Skeletal muscle tissue (tissue), 3 donors: ENCODE measurements at regions not wholly inside any gene's neighbourhood (a gene's known extent, or its start where the extent isn't known, plus 50 kb on each side); places are given as distances from the start of the nearest gene placed in this dataset.
A peak's percentile ranks its signal among the peaks of the same experiment; 100 is the strongest.

Experiments used
- H3K27ac ChIP-seq: one replicate; pipeline ENCODE4 v1.7.0; 2013; ENCODE audit warnings: mild to moderate bottlenecking, low read depth, low read length, inconsistent platforms
- H3K27me3 ChIP-seq, 3 donors: one replicate each; pipeline ENCODE4 v1.7.0; 2013; ENCODE audit warnings: low read length in 3 of 3; ENCODE audit not compliant: control insufficient read depth in 3 of 3, insufficient read depth in 3 of 3
- H3K36me3 ChIP-seq, 3 donors: one replicate each; pipeline ENCODE4 v1.7.0; 2013; ENCODE audit warnings: low read length in 3 of 3; ENCODE audit not compliant: control insufficient read depth in 3 of 3, insufficient read depth in 3 of 3
- H3K4me1 ChIP-seq, 3 donors: one replicate each; pipeline ENCODE4 v1.7.0; 2013; ENCODE audit warnings: low read length in 3 of 3, mild to moderate bottlenecking in 3 of 3; ENCODE audit not compliant: control insufficient read depth in 3 of 3, insufficient read depth in 3 of 3
- H3K4me3 ChIP-seq, 3 donors: one replicate each; pipeline ENCODE4 v1.7.0; 2013; ENCODE audit warnings: low read length in 3 of 3
- H3K9ac ChIP-seq, 3 donors: one replicate each; pipeline ENCODE4 v1.7.0; 2013; ENCODE audit warnings: low read length in 3 of 3, mild to moderate bottlenecking in 3 of 3, moderate library complexity in 2 of 3, low read depth in 1 of 3
- H3K9me3 ChIP-seq, 3 donors: one replicate each; pipeline ENCODE4 v1.7.0; 2013; ENCODE audit warnings: low read length in 3 of 3; ENCODE audit not compliant: control insufficient read depth in 3 of 3
- donor health status: Osteomylitis.

DNA sequence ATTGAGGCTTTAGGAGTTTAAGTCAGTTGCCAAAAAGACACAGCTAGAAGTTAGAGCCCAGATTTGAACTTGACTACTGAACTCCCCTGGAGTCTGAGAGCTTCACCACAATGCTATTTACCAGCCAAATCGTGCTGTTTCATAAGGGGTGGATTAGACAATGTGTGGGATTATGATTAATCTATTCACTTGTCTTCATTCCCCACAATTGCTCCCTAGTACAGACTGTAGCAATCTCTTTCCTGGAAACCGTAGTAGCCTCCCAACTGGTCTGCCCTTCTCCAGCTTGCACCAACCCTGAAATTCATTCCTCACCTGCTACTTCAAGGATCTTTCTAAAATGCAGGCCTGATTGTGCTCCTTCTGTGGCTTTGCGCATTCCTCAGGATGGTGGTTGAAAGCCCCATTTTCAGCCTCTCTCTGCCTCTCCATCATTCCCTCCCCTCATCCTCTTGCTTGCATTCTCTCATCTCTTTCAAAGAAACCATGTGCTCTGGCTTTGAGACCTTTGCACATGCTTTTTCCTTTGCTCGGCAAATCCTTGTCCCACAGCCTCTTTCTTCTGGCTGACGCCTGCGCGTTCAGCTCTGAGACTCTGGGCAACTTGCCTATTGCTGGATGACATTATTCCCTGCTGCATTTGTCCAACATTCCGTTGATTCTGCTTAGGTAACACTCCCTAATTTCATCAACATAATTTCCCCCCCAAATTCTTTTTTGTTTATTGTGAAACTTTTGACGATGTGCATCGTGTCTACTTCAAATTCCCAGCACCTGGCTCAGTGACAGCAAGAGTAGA, 145.1 kb downstream of the ADRA2A start:
- Histone ChIP-seq H3K27ac (peak overlapping the region; percentile 27), H3K27me3 (peaks cover 0 to 6% (median 4%) of the 10 kb centered on the region in 3 donors), H3K9ac (no peak overlapping the region), H3K4me1 (no peaks in the 10 kb centered on the region), H3K36me3 (no peaks in the 10 kb centered on the region), H3K4me3 (no peak overlapping the region), H3K9me3 (no peaks in the 10 kb centered on the region)

DNA sequence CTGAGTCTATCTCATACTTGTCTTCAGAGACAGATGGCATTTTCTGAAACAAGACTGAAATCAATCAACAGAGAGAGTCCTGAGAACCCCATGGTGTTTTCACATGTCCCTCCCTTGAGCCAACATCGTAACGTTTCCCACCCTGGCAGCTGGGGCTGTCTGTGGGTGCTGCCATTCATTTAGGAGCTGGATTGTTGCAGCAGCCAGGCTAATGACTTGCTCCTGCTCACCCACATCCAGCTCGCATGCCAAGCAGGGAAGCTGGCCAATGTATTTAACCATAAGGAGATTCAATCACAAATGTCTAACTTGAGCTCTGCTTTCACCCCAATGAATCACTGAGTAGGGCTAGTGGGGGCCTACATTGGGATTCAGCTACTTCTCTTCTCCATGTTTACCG, 146.1 kb downstream of the ADRA2A start:
- H3K9me3 ChIP-seq, result no peaks in the 10 kb centered on the region
- peaks cover 0 to 6% (median 4%) of the 10 kb centered on the region in 3 donors for H3K27me3 ChIP-seq
- H3K36me3 ChIP-seq, result no peaks in the 10 kb centered on the region
- H3K4me1 ChIP-seq, result no peaks in the 10 kb centered on the region
- H3K27ac ChIP-seq, result no peak overlapping the region
- H3K9ac ChIP-seq, result no peak overlapping the region
- H3K4me3 ChIP-seq, result no peak overlapping the region

DNA sequence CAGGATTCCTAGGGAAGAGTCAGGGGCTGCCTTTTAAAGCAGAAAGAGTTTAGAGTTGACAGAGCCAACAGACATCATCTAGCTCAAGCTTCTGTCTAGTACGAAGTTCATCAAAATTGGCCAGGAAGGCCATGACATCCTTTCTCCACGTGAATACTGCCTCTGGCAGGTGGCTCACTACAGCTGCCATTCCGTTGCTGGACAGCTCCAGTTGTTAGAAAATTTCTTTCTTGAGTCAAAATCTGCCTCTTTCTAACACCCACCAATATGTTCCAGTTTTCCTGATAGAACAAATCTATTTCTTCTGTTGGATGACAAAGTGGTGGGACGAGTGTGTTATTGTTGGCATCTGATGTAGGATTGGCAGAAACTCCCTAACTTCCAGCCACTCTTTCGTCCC, 154.9 kb downstream of the ADRA2A start:
- no peak overlapping the region for H3K27ac ChIP-seq
- H3K36me3 ChIP-seq, result no peaks in the 10 kb centered on the region
- H3K4me3 ChIP-seq, result no peak overlapping the region
- H3K9ac ChIP-seq, result no peak overlapping the region
- H3K27me3 ChIP-seq, result peaks cover 0 to 2% (median 0%) of the 10 kb centered on the region in 3 donors
- no peaks in the 10 kb centered on the region for H3K9me3 ChIP-seq
- H3K4me1 ChIP-seq, result no peaks in the 10 kb centered on the region

DNA sequence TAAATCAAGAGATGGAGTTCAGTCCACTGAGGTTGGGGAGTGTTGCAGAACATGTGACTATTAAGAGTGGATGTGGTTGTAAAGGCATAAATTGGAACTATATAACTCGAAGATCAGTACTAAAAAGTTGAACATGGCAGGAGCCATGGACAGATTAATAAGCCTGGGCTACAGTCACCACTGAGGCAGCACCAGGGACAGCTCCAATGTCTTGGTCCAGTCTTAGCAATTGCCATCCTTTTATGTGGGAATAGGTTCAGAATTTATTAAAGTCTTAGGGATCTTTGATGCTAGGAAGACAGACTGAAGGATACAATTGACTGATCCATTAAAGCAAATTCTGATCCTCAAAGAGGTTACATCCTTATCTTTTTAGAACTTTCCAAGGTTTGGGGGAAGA, 156.6 kb downstream of the ADRA2A start:
- no peak overlapping the region for H3K27ac ChIP-seq
- peaks cover 0 to 2% (median 0%) of the 10 kb centered on the region in 3 donors for H3K27me3 ChIP-seq
- no peak overlapping the region for H3K4me3 ChIP-seq
- no peaks in the 10 kb centered on the region for H3K9me3 ChIP-seq
- H3K9ac ChIP-seq, result no peak overlapping the region
- no peaks in the 10 kb centered on the region for H3K36me3 ChIP-seq
- no peaks in the 10 kb centered on the region for H3K4me1 ChIP-seq

DNA sequence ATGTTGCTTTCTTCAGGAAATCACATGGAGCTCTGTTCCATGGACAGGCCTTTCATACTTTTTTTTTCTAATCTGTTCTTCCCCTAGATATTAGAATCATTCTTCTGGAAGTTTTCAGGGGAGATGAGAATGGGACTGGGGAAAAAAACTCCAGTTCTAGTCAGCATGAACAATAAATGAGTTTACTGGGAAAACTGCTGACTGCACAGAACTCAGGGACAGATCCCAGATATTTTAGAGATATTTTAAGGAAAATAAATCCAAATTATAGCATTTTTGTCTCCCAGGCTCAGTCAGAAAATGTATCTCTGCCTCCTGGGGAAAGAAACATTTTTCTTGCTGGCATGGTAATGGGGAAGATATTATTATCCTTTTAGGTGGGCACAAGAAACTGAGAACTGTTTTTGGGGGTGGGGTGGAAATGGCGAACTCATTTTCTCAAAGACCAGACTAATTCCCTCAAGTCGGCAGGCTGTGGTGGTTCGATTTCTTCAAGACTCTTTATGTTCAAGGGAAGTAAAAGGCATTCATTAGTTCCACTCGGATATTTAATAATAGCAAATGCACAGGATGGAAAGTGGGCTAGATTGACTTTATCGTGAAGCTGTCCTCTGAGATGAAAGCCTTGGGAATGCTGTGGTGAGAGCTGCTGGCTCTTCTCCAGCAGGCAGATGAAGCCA, 157.5 kb downstream of the ADRA2A start:
- Histone ChIP-seq H3K36me3 (no peaks in the 10 kb centered on the region), H3K27ac (no peak overlapping the region), H3K4me3 (no peak overlapping the region), H3K27me3 (peaks cover 0 to 2% (median 0%) of the 10 kb centered on the region in 3 donors), H3K9me3 (no peaks in the 10 kb centered on the region), H3K4me1 (no peaks in the 10 kb centered on the region), H3K9ac (no peak overlapping the region)

DNA sequence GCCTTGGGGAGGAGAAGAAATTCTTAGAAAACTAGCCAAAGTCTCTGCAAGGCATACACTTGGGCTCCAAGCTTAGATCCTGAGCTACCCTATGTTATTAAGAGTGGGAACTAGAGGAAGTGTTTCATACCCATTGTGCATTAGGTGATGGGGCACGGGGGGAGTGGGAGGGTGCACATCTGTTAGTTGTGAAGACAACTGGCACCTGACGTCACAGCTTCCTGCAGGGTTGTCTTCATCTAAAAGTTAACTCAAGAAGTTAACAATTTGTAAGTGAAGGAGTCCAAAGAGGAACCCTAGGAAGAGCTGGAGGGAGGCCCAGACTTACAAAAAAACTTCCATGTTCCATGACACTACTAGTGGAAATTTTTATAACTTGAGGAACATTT, 158.1 kb downstream of the ADRA2A start:
- Histone ChIP-seq H3K9ac (no peak overlapping the region), H3K4me3 (no peak overlapping the region), H3K36me3 (no peaks in the 10 kb centered on the region)

DNA sequence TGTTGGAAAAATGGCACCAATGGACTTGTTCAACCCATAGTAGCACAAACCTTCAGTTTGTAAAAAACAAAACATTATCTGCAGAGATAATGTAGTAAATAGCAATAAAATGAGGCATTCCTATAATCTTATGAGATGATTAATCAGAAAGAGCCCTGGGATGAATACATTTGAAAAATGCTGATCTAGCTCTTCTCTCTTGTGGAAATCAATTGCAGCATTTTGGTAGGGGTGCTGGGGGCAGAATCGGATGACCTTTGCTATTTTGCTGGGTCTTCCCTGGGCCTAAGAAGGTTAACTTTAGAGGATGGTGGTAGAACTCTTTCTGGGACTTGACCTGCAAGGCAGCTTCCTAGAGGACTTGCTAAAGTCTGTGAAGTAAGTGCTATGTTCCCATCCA, 163.5 kb downstream of the ADRA2A start:
- no peak overlapping the region for H3K27ac ChIP-seq
- H3K36me3 ChIP-seq, result no peaks in the 10 kb centered on the region
- no peak overlapping the region for H3K4me3 ChIP-seq
- H3K9ac ChIP-seq, result no peak overlapping the region
- H3K4me1 ChIP-seq, result no peaks in the 10 kb centered on the region
- H3K27me3 ChIP-seq, result no peaks in the 10 kb centered on the region
- no peaks in the 10 kb centered on the region for H3K9me3 ChIP-seq

More for the DNA sequence above, 158.1 kb downstream of the ADRA2A start:
- H3K27ac ChIP-seq, result no peak overlapping the region
- H3K27me3 ChIP-seq, result peaks cover 0 to 2% (median 0%) of the 10 kb centered on the region in 3 donors
- no peaks in the 10 kb centered on the region for H3K9me3 ChIP-seq
- H3K4me1 ChIP-seq, result no peaks in the 10 kb centered on the region

DNA sequence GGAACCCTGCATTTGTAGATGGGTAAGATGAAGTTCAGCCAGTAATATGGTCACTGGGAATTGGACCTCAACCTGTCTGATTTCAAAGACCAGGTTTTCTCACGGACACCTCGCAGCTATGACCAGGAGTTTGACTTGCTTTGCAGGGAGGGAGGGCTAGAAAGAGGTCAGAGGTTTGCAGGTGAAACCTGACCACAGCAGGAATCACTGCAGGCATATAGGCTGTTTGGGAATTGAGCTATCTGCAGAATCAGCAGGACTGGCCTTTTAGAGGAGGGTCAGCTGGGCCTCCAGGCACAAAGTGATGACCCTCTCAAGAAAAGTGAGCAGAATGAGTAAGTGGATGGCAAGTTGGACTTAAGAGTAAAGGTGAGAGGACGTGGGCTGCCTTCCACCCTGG, 166.3 kb downstream of the ADRA2A start:
- Histone ChIP-seq H3K36me3 (no peaks in the 10 kb centered on the region), H3K27me3 (no peaks in the 10 kb centered on the region), H3K4me3 (no peak overlapping the region), H3K4me1 (no peaks in the 10 kb centered on the region), H3K27ac (no peak overlapping the region), H3K9me3 (no peaks in the 10 kb centered on the region), H3K9ac (no peak overlapping the region)

DNA sequence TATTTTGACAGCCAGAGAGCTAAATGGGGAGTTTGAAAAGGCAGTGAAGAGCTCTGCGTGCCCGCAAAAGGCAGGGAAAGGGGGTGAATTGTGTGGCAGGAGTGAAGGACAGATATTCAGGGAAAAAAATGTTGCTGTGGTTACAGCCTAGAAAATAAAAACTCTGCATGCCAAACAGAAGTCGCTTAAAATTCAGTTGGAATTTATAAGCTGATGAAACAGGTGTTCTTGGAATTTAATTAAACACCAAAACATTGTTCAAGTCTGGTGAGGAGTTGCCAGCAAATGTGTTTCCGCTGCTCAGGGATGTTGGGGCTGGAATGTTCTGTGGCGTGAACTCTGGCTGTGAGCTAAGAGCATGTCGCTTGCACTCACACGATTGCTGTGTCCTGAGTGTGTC, 169.3 kb downstream of the ADRA2A start:
- Histone ChIP-seq H3K4me1 (no peaks in the 10 kb centered on the region), H3K9ac (no peak overlapping the region), H3K27me3 (no peaks in the 10 kb centered on the region), H3K4me3 (no peak overlapping the region), H3K27ac (no peak overlapping the region), H3K9me3 (no peaks in the 10 kb centered on the region), H3K36me3 (no peaks in the 10 kb centered on the region)

DNA sequence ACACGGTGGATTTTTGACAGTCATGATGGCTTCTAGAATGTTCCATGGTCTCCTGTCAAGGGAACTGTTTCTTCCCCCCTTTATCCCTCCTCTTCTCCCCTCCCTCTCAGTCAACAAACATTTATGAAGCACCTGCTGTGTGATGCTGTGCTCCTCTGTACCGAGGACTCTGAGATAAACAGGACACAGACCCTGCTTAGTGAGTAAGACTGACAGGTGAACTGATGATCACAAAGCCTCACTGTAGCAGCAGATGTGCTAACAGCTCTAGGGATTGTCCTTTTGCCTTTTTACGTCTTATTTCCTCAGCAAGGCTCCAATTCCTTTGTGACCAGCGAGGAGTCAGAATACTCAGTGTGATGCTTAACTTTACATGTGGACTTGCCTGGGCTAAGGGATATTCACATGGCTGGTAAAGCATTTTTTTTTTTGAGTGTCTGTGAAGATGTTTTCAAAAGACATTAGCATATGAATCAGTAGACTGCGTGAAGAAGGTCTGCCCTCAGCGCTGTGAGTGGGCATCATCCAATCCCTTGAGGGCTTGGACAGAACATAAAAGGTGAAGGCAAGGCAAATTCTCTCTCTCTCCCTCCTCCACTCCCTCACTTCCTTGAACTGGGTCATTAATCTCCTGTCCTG, 170.1 kb downstream of the ADRA2A start:
- Histone ChIP-seq H3K36me3 (no peaks in the 10 kb centered on the region), H3K4me1 (no peaks in the 10 kb centered on the region), H3K27me3 (no peaks in the 10 kb centered on the region), H3K9ac (no peak overlapping the region), H3K9me3 (no peaks in the 10 kb centered on the region), H3K4me3 (no peak overlapping the region), H3K27ac (no peak overlapping the region)
